ENCODE measurements at regions not wholly inside any gene's neighbourhood (a gene's known extent, or its start where the extent isn't known, plus 50 kb on each side); places are given as distances from the start of the nearest gene placed in this dataset.
"Not testable (repeated sequence)": the region's sequence is repeated elsewhere in the genome, so short reads cannot be mapped to it uniquely, and the experiment has no call there.

DNA sequence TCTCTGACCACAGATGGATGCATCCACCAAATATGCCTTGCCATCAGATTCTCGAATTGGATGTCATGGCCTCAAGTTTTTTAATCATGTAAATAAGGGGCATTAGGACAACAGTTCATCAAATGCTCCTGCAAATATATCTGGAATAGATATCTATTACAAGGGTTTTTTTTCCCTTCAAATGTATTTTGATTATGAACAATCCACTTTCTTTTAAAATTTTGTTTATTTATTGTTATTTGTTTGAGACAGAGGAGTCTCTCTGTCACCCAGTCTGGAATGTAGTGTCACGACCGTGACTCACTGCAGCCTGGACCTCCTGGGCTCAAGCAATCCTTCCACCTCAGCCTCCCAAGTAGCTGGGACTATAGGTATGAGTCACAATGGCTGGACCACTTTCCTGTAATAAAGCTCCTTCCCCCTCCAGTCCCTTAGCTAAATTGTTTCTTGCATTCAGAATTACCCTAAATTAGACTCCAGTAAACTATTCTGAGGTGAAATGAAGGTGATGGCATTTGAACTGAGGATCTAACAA is 1412.1 kb downstream of the EFNA5 start:
- no peak for DNase-seq (ENCODE audit: low spot score)

DNA sequence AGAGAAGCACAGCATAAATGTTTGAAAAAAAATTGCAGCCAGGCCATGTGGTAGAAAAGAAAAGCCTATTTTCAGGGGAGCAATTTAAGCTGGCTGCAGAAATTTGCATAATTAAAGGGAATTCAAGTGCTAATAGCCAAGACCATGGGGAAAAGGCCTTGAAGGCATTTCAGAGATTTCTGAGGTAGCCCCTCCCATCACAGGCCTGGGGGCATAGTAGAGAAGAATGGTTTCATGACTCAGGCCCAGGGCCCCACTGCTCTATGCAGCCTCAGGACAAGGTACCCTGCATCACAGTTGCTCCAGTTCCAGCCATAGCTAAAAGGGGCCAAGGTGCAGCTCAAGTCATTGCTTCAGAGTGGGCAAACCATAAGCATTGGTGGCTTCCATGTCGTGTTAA is 1416.0 kb downstream of the EFNA5 start:
- DNase-seq (ENCODE audit: low spot score): no peak

DNA sequence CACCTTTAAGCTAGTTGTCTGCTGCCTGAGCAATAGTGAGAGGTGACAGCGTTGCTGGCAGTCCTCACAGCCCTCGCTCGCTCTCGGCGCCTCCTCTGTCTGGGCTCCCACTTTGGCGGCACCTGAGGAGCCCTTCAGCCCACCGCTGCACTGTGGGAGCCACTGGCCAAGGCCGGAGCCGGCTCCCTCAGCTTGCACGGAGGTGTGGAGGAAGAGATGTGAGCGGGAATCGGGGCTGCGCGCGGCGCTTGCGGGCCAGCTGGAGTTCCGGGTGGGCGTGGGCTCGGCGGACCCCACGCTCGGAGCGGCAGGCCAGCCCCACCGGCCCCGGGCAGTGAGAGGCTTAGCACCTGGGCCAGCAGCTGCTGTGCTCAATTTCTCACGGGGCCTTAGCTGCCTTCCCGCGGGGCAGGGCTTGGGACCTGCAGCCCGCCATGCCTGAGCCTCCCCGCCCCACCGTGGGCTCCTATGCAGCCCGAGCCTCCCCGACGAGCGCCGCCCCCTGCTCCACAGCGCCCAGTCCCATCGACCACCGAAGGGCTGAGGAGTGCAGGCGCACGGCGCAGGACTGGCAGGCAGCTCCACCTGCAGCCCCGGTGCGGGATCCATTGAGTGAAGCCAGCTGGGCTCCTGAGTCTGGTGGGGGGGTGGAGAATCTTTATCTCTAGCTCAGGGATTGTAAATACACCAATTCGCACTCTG is 1424.5 kb downstream of the EFNA5 start:
- DNase-seq (ENCODE audit: low spot score): not testable (repeated sequence)

DNA sequence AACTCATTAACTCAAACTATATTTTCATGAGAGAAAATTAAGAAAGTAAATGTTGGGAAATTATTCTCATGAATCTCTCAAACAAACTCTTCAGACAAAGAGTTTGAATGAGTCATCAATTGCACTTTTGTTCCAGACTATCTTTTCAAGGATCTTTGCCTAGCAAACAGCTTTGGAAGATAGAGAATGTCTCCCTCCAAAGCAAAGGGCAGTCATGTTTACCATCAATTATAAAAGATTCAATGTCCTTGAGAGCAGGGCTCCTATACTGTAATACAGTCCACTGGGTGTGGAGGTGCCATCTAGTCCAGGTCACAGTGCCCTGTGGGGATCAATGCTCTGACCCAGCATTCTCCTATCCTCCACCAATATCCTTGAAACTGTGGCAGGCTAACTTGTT is 1429.3 kb downstream of the EFNA5 start:
- DNase-seq (ENCODE audit: low spot score): no peak

DNA sequence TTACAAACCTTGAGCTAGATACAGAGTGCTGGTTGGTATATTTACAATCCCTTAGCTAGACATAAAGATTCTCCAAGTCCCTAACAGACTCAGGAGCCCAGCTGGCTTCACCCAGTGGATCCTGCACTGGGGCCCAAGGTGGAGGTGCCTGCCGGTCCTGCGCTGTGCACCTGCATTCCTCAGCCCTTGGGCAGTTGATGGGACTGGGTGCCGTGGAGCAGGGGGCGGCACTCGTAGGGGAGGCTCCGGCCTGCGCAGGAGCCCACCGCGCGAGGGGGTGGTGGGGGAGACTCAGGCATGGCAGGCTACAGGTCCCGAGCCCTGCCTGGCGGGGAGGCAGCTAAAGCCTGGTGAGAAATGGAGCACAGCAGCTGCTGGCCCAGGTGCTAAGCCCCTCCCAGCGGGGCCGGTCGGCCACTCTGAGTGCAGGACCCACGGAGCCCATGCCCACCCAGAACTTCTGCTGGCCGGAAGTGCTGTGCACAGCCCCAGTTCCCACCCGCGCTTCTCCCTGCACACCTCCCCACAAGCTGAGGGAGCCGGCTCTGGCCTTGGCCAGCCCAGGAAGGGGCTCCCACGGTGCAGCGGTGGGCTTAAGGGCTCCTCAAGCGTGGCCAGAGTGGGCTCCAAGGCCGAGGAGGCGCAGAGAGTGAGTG is 1464.7 kb downstream of the EFNA5 start:
- DNase-seq (ENCODE audit: low spot score): no peak

DNA sequence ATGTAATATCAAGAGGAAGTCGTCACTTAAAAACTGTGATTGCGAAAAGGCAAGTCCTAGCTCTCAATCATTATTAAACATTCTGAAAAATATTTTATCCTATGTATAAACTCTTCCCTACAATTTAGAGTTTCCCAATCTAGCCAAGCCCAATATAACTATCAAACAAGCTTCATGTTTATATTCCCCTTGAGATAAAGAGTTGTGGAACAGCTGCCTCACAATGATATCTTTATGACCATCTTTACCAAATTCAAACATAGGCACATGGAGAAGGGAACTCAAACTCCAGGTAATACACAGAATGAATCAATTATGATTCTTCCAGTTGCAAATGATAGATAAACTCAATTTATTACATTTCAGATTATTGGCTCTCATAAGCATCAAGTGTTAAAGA is 1468.7 kb downstream of the EFNA5 start:
- no peak for DNase-seq (ENCODE audit: low spot score)

DNA sequence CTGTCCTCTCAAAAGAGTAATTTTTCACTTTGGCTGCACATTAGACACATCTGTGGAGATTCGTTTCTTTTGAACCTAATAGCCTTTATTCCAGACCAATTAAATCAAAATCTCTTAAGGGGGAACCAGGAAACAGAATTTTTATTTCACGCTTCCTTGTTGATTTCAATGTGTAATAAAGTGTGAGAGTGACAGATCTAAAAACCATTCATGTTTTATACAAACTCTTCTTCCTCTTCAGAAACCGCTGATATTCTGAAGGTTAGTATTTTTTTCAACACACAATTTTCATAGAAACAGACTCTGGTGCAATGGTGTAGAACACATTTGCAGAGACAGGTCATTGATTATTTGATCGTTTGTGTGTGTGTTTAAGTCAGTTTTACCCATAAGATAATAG is 1469.8 kb downstream of the EFNA5 start:
- DNase-seq (ENCODE audit: low spot score): no peak

DNA sequence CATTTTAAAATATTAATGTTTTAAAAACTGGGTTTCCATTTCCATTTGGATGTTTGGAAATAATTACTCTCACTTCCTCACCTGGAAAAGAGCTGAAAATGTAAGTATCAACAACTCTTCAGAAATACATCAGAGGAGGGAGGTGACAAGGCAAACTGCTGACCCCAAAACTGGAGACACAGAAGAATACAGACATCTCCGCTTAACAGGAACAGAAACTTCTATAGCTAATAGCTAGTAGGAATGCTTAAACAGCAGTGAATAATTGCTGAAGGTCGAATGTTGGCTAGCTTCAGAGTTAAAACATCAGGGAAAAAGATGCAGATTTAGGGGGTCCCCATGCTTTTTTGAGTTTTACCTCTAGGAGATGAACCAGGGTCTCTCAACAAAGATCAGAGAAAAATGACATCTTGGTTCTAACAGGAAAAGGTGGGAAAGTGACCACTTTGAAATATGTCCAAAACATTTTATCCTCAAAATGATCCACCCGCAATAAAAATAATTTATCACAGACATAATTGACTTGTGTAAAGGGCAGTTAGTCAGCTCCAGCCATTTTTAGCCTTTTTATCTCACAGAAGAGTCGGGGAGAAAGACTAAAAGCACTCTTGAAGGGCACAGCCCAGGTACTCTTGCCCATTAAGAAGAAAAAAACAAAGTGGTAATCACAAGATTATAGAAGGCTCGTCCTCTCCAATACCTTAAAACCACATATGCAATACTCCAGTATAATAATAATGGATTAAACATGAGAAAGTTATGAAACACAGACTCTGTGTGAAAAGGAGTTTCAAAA is 1474.9 kb downstream of the EFNA5 start:
- no peak for DNase-seq (ENCODE audit: low spot score)

DNA sequence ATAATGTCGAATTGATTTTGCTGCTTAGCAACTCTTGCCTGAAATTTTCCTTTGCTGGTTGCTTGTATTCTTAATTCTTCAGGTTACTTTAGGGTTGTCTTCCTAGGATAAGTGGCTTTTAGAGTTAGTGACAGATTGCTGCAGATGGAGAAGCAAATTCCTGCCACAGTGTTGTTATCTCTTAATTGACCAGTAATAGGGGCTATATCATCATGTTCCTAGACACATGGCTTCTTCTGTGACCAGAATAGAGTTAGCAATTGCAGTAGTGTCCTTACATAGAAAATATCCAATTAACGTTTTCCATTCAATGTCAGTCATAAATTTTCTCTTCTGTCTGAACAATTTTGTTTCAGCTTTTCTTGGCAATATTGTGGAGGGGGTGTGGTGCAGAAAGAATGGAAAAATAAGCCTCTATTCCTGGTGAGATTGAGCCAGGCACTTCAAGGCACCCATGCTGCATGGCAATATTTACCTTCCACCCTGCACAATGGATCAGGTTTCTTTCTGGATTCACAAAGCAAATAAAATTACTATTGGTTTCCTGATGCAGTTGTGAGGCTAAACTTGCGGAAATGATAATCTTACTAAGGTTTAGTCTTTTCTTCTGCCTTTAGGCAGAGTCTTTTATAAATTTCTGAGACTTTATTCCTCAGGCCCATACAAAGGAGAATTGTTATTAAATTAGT is 1481.5 kb downstream of the EFNA5 start:
- no peak for DNase-seq (ENCODE audit: low spot score)

DNA sequence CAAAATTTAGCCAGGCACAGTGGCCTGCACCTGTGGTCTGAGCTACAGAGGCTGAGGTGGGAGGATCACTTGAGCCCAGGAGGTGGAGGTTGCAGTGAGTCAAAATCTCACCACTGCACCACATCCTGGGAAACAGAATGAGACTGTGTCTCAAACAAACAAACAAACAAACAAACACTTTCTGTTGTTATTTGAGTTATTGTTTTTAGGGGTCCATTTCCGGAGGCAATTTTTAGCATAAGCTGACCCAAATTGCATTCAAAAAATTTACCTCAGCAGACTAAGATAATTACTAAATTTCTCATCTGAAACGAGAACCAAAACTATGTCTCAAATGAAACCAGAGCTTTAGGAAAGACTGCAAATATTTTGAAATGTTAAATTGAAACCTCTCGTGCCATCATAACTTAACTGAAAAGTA is 1485.1 kb downstream of the EFNA5 start:
- no peak for DNase-seq (ENCODE audit: low spot score)

DNA sequence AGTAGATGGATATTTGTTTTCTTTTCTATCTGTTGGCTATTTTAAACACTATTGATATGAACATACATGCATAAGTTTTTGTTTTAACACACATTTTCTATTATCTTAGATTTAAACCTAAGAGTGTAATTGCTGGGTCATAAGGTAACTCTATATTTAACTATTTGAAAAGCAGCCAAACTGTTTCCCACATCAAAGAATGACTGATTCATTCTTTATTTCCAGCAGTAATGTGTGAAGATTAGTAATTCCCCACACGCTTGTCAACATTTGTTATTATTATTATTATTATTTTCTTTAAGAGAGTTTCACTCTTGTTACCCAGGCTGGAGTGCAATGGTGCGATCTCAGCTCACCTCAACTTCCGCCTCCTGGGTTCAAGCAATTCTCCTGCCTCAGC is 1495.8 kb downstream of the EFNA5 start:
- DNase-seq (ENCODE audit: low spot score): no peak

DNA sequence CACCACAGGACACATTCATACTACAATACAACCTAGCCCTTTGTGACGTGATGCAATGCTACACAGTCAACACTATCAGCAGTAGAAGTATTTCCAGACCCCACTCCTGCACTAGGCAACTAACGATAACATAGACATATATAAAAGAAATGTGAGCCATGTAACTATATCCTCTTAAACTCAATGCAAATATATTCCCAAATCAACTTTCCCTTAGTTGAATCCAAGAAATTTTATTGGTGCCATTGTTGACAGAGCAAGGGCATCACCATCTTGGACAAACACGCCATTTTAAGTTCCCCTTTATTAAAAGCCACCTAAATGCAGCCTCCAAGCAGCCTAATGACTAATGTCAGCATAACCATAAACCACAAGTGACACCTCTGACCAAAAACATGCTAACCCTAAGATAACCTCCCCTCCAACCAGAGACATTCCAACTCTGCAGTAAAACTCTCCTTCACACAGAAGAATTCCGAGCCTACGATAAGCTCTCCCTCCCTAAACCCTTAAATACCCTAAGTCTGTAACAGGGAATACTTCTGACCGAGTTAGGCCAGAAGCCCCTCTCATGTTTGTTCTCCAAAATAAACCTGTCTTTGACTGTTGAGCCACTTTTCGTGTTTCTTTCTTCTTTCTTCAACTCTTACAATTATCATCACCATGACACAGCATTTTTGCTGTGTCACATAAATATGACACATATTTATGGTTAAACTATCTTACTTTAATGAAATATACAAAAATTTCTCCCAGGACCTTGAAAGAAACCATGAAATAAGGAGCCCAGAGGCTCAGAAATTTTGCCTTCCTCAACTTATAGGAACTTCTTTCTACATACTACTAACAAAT is 1497.8 kb downstream of the EFNA5 start:
- DNase-seq (ENCODE audit: low spot score): no peak

DNA sequence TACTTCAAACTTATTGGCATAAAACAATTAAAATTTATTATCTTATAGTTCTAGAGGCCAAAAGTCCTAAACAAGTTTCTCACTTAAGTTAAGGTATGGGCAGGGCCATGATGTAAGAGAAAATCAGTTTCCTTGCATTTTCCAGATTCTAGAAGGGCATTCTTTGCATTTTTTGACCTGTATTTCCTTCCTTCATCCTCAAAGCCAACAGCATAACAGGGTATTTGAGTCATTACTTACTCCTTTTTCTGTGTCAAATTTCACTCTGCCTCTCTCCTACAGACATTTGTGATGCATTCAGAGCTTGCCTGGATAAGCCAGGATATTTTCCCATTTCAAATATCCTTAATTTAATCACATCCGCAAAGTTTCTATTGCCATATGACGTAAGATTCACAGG is 1499.0 kb downstream of the EFNA5 start:
- DNase-seq (ENCODE audit: low spot score): no peak

DNA sequence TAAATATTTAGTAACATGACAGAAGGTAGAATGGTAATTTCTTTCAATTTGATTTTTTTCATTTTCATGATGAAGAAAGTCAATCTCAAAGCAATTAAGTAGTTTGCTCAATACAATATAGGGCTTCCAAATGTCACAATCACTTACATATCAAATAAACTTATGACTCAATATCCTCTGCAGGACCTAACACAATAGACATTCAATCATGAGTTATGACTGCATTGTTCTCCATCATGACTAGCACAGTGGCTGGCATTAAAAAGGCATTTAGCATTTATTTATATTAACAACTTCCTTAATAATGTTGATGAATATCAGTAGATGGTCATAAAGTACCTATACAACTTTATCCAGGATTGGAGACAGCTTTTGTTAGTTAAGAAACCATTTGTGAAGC is 1499.6 kb downstream of the EFNA5 start:
- no peak for DNase-seq (ENCODE audit: low spot score)

DNA sequence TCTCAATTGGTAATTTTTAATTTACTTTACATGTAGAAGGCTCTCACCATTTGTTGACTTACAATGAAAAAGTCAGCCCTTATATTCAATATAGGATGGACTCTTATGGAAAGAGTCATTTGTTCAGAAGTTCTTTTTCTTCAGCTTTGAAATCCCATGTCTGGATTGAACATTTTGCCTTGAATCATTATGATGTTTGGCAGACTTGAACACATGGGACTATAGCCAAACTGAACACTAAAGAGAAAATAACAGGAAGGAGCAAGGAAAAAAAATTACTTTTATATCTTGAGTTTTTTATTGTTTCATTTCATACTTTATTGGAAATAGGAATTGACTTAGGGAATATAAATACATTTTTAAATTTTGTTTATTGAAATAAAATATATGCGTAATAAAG is 1503.0 kb downstream of the EFNA5 start:
- DNase-seq (ENCODE audit: low spot score): no peak

DNA sequence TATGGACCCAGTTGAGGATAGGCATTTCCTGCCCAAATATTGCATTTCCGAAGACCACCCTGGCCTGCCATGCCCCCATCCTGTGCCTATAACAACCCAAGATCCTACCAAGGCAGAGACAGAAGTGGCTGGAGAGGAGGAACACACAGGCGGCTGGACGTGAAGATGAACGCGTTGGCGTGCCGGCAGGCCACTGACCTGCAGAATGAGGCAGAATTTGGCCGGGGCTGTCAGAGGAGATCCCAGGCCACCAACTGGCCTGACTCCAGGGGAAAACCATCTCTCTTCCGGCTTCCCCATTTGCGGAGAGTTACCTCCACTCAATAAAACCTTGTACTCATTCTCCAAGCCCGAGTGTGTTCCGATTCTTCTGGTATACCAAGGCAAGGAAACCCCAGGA is 1507.5 kb downstream of the EFNA5 start:
- no peak for DNase-seq (ENCODE audit: low spot score)

DNA sequence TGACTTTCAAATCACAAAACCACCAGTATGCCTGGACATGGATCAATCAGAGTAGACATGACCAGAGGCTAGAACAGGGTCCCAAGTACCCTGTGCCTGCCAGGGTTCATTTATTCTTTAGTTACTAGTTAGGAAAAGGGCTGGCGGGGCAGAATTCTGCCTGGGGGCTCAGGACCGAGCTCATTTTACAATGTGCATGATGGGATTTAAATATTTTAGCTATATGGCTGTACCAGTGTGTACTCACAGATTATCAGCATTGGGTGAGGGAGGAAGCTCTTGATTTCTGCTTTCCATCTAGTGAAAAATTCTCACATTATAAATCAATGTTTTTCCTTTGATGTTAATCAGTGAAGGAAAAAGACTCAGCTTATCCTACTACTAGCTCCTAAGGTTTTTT is 1511.1 kb downstream of the EFNA5 start:
- no peak for DNase-seq (ENCODE audit: low spot score)

DNA sequence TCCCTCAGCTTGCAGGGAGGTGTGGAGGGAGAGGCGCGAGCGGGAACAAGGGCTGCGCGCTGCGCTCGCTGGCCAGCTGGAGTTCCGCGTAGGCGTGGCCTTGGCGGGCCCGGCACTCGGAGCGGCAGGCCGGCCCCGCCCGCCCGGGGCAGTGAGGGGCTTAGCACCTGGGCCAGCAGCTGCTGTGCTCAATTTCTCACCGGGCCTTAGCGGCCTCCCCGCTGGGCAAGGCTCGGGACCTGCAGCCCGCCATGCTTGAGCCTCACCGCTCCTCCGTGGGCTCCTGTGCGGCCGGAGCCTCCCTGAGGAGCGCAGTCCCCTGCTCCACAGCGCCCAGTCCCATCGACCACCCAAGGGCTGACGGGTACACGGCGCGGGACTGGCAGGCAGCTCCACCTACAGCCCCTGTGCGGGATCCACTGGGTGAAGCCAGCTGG is 1516.4 kb downstream of the EFNA5 start:
- no peak for DNase-seq (ENCODE audit: low spot score)

DNA sequence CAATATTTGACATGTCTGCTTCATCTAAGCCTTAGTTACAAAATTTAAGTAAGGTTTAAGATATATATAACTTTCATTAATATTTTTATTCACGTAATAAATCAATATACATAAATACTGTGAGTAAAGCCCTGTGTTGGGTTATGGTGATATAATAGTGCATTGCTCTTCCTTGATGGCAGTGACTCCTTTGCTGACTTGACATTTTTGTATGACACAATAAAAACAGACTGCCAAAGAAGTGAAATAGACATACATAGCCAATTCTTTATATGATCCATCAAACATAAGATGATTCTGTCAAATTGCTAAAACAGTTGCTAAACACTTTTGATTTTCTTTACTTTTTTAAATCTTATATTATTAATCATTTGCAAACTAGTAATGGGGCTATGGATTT is 1518.2 kb downstream of the EFNA5 start:
- no peak for DNase-seq (ENCODE audit: low spot score)

DNA sequence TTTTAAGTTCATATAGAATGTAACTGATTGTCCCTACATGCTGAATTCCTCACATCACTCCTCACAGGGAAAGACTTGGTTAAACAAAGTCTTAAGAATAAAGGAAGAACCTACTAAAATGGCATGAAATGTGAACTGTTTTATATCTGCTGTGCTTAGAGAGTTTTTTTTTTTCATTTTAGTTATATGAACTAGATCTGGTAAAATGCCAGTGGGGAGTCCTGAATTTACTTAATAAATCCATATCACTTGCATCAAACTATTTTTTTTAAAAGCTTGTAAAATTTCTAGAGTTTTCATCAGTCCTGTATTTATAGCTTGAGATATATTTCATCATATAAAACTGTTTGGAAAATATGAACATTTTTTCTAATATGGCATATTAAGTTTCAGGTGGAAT is 1528.6 kb downstream of the EFNA5 start:
- DNase-seq (ENCODE audit: low spot score): peak; percentile 72

DNA sequence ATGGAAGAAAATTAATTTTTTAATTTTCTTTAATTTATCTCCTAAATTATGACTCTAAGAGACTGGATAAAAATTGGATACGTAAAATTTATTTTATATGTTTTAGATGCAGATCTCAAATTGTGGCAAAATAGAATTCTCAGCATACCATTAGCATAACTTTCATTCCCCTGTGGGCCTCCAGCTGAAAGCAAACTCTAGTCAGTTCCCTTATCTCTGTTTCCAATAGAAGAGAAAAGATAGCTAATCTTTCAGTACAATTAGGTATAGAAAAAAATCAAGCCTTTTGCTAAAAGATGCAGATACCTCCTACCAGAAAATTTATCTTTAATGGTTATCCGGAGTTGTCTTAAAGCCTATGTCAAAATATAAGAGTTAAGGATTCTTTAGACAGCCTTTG is 1530.6 kb downstream of the EFNA5 start:
- DNase-seq (ENCODE audit: low spot score): no peak

Data from umbilical cord (tissue), 1 donor.